Inflammatory macrophage treated with lipopolysaccharide for 1 hour (primary cell): ENCODE measurements at regions not wholly inside any gene's neighbourhood (a gene's known extent, or its start where the extent isn't known, plus 50 kb on each side); places are given as distances from the start of the nearest gene placed in this dataset.

ENCODE experiments used
- DNase-seq, 2 donors: peaks; one replicate each; pipeline ENCODE4 v3.0.0-alpha.2; 2020 to 2022

- no peak for DNase-seq
Observed at GRCh38 chr18:49655266-49656072, 93.6 kb downstream of the LIPG start.

DNA sequence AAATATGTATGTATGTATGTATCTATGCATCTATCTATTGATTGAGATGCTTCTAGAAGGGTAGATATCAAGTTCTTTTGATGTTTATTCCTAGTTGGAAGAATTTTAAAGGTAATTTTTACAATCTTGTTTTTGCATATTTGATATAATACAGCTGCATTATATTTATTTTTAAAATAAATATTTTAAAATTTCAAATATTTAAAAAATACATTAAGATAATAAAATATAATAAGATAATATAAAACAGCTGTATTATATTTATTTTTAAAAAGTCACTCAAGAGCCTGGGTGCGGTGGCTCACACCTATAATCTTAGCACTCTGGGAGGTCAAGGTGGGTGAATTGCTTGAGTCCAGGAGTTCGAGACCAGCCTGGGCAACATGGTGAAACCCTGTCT, 92.5 kb downstream of the LIPG start:
- no peak for DNase-seq

DNA sequence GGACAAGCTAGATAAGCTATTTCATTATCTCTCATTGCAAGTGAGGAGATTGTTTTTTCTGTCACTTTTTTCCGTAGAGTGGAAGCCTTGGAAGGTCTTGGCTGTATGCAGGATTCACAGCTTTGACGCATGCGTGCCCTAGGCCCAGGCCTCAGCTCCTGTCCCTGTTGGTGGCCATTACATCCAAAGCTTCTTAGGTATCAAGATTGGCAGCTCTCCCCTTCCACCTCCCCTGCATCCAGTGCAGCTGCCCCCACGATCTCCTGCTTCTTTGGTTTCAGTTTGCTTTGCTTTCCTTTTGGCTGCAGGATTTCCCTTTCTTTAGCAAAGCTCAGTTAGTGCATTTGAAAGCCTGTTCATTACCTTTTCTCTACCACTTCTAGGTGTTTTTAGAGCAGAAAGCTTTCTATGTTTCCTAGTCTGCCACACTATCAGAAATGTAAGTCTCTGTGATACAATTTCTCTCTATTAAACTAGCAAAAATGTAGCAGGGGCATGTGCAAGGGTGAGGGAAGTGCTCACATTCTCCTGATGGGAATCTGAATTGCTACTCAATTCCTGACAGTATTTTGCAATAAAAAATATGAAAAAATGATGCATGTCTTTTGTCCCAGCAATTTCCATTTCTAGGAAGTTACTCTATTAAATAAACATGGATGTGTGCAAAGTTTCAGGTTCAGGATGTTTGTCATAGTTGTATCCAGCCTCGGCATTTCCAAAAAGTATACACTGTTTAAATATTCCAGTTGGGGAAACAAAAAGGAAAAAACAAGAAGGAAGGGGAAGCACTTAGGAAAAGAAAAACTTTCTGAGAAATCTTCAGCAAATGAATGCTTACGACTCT, 91.2 kb downstream of the LIPG start:
- no peak for DNase-seq

DNA sequence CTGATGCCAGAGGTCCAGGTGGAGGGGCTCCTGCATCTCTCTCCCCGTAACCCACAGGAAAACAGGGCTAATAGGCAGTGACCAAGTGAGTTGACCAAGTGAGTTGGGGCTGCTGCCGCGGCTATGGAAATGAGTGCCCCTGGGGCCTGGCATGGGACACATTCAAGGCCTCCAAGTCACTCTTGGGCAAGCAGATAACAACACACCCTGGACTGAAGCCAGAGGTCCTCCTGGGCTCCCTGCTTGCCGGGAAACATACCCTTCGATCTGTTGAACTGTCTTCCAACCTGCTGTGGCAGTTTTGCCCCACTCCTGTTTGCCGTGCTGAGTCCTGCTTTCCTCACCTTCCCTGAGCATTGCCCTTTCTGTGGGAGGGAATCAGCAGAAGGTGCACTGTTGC, 89.2 kb downstream of the LIPG start:
- no peak for DNase-seq

DNA sequence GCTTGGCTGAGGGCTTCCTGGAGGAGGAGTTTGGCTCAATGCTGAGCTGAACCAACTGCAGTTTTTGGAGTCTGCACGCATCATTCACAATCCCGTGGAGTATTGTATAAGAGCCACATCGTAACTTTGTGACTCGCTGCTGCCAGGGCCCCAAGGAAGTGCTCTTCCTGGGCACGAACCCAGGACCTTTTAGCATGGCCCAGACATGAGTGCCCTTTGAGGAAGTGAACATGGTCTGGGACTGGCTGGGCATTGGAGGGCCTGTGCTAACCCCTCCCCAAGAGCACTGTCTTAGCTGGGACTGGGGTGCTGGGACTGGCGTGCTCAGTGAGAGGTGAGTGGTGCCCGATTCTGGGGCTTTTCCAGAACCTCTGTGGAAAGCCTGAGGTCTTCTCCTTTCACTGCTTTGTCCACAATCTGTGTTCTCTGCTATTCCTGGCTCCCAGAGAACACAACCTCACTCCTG, 88.6 kb downstream of the LIPG start:
- DNase-seq, result no peak

DNA sequence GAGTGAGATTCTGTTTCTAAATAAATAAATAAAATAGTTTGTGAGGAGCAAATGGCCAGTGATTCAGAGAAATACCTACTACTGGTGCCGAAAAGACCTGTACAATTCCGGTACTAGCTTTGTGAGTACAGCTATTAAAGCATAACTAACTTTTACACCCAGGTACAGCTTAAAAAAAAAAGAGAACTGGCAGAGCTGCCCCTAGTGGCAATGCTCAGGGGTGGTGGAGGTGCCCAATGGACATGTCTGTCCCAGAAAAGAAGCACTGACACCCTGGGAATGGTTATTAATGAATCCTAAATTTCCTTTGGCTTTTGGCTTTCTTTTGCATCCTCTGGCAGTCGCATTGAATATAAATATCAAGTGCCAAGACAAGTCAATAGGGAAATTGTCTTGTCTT, 87.0 kb downstream of the LIPG start:
- DNase-seq, result no peak
